Stimulated activated CD8-positive, alpha-beta memory T cell treated with anti-CD3 and anti-CD28 coated beads, Interleukin-7, amount 100 ng/mL, for 48 hours (primary cell): ENCODE measurements at regions not wholly inside any gene's neighbourhood (a gene's known extent, or its start where the extent isn't known, plus 50 kb on each side); places are given as distances from the start of the nearest gene placed in this dataset.
"Not testable (repeated sequence)": the region's sequence is repeated elsewhere in the genome, so short reads cannot be mapped to it uniquely, and the experiment has no call there.

Source experiments
- DNase-seq, 2 donors: peaks; one replicate each; pipeline ENCODE4 v3.0.0-alpha.2; 2020; ENCODE audit warnings: low read depth in 1 of 2; ENCODE audit errors: extremely low read depth in 1 of 2

GRCh38 chr13:79936368-79937136, 404.4 kb downstream of the SPRY2 start:
- no peak for DNase-seq

GRCh38 chr13:79935121-79935520, 405.8 kb downstream of the SPRY2 start:
- no peak for DNase-seq

DNA sequence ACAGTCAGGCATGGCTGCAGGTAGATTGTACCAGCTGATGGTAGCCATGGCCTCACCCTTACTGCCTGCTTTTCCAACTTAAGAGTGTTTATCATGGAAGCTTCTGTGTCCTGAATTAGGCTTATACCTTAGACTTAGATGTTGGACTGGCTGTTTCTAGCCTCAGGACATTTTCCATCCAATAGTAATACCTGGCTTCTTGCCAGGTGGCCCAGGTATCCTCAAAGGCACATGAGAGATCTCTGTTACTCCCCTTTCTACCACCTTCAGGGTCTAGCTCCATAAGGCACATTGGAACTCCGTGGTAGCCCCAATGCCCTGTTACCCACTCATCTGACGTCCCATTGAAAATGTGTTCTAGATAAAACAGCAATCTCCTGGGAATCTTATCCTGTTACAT, 407.5 kb downstream of the SPRY2 start:
- DNase-seq = no peak

DNA sequence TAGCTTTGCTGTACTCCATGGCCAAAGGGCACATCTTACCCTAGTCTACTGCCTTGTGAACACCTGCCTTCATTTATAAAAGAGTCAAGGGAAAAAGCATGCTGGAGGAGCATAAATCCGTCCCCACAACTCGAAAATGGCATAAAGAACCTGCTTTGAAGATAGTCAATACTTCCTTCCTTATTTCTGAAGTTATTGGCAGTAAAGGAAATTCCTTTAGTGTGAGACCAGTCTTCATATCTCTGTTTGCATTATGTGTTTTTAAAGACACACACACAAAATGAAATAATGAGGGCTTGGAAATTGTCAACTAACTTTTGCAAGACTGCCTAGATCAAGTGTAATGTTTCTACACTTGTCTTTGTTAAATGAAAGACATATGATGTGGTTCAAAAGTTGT, 408.4 kb downstream of the SPRY2 start:
- DNase-seq = no peak

DNA sequence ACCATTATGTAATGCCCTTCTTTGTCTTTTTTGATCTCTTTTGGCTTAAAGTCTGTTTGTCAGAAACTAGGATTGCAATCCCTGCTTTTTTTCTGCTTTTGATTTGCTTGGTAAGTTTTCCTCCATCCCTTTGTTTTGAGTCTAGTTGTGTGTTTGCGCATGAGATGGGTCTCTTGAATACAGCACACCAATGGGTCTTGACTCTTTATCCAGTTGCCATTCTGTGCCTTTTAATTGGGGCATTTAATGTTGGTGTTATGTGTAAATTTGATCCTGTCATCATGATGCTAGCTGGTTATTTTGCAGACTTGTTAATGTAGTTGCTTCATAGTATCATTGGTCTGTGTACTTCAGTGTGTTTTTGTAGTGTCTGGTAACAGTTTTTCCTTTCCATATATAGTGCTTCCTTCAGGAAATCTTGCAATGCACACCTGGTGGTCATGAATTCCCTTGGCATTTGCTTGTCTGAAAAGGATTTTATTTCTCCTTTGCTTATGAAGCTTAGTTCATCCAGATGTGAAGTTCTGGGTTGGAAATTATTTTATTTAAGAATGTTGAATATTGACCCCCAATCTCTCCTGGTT, 416.9 kb downstream of the SPRY2 start:
- not testable (repeated sequence) for DNase-seq

DNA sequence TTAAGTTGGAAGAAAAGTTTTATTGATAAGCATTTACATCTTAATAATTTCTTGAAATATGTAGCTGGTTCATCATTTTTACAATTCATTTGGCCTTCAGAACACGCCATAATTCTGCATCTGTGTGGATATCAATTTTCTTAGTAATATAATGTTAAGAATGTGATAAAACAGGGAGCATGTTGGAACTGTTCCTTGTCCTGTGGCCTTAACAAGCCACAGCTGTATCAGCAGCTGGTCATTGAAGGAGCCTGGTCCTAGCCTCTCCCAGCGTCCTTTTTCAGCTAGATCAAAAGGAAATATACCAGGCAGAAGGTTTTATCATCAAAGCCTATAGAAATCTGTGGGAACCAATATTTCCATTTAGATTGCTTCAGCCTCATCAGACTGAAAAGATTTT, 421.8 kb downstream of the SPRY2 start:
- DNase-seq = no peak

DNA sequence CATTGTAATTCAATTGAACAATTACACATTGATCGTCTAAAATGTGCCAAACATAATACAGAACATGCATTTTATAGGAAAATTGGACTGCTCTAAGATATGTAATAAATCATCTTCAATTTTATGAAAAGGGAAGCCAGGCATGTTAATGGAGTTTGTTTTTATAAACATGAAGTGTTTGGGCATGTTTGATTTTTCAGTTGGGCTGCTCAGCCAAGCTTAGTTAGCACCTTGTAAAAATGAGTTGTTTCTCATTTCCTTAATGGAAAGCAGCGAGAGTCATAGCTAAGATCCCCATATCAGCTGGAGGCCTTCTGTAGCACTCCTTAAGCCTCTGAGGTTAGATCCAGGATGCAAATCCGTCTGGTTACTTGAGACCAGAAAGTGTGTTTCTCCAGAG, 422.3 kb downstream of the SPRY2 start:
- DNase-seq = no peak

DNA sequence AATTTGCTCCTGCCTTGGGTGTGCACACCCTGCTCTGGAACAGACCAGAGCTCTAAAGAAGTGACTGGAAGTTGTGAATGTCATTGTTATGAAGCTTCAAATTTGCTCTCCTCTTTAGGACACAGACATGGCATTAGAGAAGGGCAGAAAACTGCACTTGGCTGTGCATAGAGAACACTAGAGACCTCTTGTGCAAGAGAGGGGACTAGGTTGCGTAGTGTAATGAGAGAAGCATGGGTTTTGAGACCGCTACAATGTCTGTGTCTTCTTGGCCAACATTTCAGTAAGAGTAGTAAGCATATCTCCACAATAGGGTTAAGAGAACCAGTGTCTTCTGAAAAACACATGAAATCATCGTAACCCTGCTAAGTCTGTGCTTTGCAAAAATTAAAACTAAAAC, 423.3 kb downstream of the SPRY2 start:
- no peak for DNase-seq

- DNase-seq = no peak
Measured at GRCh38 chr13:79915114-79915811, 425.7 kb downstream of the SPRY2 start.

DNA sequence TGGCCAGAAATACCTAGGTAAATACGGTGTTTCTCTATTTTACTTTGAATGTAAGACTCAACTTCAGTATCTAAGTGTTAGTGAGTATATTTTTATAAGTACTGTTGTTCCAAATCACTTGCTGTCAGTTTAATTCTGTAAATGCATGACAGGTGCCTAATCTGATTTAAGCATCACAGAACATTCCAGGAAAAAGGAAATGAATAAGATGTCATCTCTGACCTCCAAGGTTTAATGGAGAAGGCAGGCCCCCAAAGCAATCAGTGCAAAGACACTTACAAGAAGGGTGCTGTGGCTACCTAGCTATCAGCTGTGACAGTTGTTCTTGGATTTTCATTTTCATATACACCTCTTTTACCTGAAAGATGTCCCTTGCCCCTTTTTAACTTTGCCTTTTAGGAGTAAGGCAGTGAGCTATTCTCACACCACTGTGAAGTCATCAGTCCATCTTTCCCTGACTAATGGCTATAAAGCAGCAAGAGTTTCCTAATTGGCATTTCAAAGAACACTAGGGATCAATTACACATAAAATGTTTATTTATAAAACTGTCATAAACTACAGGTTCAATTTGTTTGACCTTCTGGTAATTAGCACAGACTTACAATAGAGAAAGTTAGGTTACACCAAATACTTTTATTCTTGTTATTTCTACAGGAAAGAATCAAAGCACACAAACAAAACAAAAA, 427.6 kb downstream of the SPRY2 start:
- DNase-seq = no peak

GRCh38 chr13:79912403-79912802, 428.5 kb downstream of the SPRY2 start:
- DNase-seq = no peak

DNA sequence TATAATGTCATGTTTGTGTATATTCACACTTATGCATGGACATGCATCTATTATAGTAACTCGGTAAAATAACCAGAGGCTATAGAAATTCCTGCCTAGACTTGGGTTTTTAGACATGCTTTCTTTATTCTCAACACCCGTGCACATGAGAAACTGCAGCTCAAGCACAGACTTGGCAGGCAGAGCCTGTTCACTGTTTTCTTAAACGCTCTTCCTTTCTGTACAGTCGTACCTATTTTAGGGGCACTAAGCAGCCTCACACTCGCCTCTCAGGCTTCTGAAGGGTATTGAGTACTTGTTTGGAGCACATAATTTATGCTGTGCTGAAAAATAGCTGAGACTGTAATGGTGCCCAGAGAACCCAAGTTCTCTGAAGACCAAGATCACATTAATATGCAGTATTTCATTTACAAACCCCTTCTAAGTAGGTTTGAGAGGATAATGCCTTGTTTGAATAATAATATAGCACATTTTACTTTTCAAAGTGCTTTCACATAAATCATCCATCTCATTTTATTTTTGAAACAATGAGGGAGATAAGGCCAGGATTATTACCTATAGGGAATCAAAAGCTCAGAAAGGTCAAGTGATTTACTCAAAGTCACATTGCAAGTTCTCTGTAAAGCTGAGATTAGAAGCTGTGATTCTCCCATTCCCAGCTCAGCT, 429.9 kb downstream of the SPRY2 start:
- no peak for DNase-seq

GRCh38 chr13:79909644-79910043, 428.7 kb downstream of the NDFIP2 start:
- no peak for DNase-seq

GRCh38 chr13:79908381-79908780, 427.4 kb downstream of the NDFIP2 start:
- DNase-seq = no peak

GRCh38 chr13:79907527-79907926, 426.6 kb downstream of the NDFIP2 start:
- DNase-seq = no peak

DNA sequence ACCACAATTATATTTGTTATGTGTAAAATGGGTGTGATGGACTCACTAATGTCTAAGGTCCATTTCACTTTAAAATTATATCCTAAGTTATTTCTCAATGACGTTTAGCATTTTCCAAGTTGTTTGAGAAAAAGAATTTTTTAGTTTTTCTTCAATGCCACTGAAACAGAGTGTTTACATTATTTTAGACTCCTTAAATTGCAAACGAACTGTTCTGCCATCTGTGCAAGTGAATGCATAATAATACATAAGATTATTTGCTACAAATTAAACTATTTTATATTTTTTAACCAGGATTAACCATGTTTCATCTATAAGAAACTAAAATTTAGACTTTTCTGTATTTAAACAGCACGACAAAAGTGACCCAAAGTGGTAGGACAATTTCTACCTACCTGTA, 425.4 kb downstream of the NDFIP2 start:
- no peak for DNase-seq

GRCh38 chr13:79905018-79905417, 424.1 kb downstream of the NDFIP2 start:
- DNase-seq = no peak

DNA sequence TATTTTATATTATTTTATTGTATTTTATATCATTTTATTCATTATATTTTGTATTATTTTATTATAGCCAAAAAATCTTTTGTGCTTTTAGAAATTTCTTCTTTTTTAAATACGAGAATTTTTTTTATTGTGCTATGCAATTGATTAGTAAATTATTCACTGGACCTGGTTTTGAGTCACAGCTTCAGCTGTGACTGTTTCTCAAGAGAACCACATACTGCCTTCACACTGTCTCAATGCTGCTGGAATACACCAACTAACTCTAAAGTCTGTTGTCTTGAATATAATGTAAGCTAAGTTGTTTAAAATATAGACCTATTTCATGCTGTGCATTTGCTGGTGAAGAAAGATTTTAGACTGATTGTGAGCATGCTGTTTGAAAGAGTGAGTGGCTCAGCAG, 423.6 kb downstream of the NDFIP2 start:
- no peak for DNase-seq

- no peak for DNase-seq
Measured at GRCh38 chr13:79901336-79901735, 420.4 kb downstream of the NDFIP2 start.

DNA sequence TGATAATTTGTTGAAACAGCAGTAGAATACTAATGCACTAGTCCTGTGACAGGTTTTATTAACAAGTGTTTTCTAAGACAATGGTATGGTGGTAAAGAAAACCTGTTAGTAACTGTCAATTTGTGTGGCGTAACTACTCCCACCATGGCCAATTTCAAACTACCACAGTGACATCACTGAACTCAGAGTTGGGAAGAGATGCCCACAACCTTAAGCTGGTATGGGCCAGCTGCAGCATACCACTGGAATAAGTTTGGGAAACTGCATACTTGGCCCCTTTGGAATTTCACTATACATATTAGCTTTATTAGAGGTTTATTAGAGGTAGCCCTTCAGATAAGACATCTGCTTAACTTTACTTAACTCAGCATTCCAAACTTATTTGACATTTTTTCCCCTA, 419.4 kb downstream of the NDFIP2 start:
- no peak for DNase-seq

DNA sequence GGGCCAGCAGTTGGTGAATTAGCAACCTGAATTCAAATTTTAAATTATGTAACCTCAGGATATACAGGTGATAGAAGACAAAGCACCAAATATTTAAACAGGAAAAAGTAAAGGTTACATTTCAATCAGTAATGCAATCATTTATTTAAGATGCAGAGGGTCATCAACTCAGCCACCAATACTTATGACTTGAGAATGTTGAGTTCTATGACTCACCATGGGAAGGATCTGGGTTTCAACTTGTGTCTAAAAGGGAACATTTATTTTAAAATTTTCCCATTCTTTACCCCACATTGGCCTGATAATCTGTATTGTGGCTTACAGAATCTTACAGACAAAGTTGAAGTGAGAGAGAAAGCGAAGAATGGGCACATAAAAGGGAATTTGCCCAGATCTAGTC, 418.0 kb downstream of the NDFIP2 start:
- DNase-seq = no peak
